ENCODE measurements at regions not wholly inside any gene's neighbourhood (a gene's known extent, or its start where the extent isn't known, plus 50 kb on each side); places are given as distances from the start of the nearest gene placed in this dataset.

- no peak for TF ChIP-seq FOXM1 (IDR thresholded peaks at IDR 0.05; ENCODE audit: borderline replicate concordance, low read depth)
- no peak for TF ChIP-seq CEBPB (IDR thresholded peaks at IDR 0.05)
- no peak for TF ChIP-seq TAF1 (IDR thresholded peaks at IDR 0.05; ENCODE audit: low read depth)
- TF ChIP-seq EP300 (IDR thresholded peaks at IDR 0.05; ENCODE audit: borderline replicate concordance), result no peak
- no peak for TF ChIP-seq YY1 (IDR thresholded peaks at IDR 0.05; ENCODE audit: low read depth)
- TF ChIP-seq RAD21 (IDR thresholded peaks at IDR 0.05; ENCODE audit: low read depth), result no peak
- TF ChIP-seq REST (IDR thresholded peaks at IDR 0.05; ENCODE audit: low read depth), result no peak
- TF ChIP-seq USF1 (IDR thresholded peaks at IDR 0.05), result no peak
- no peak for TF ChIP-seq MAX (IDR thresholded peaks at IDR 0.05)
- TF ChIP-seq TEAD4 (IDR thresholded peaks at IDR 0.05), result no peak
- no peak for TF ChIP-seq EGR1 (IDR thresholded peaks at IDR 0.05)
Observed at GRCh38 chr10:36202881-36203280, 560.8 kb upstream of the FZD8 start.
